H1 (cell line): ENCODE measurements at regions not wholly inside any gene's neighbourhood (a gene's known extent, or its start where the extent isn't known, plus 50 kb on each side); places are given as distances from the start of the nearest gene placed in this dataset.

Experiments used
- CTCF ChIA-PET: fragments of 300-600 bp; sonication (Branson Sonifier 250); formaldehyde crosslinking; loops from one replicate; lab custom pipeline; 2021; ENCODE audit not compliant: partially characterized antibody; lab: Charles Lee
- POLR2A ChIA-PET: fragments of 300-600 bp; sonication (Branson Sonifier 250); formaldehyde crosslinking; loops from one replicate; lab custom pipeline; 2021; ENCODE audit warnings: inconsistent platforms; ENCODE audit not compliant: partially characterized antibody; lab: Charles Lee
- DNase-seq, 2 experiments: peaks; one replicate each; pipeline versions ENCODE4 v3.0.0 to v3.0.0-alpha.2; 2010 to 2022; ENCODE audit warnings: low spot score in 2 of 2, low read depth in 1 of 2, mixed read lengths in 1 of 2
- FAIRE-seq: peaks from 2 replicates; lab custom pipeline; 2011; peaks lifted over from hg19 to GRCh38; lab: Jason Lieb, UNC
- H2AFZ ChIP-seq: 2 replicates; pipeline ENCODE4 v1.8.1; 2012; ENCODE audit warnings: low read length, inconsistent platforms
- H2AK5ac ChIP-seq: 2 replicates; pipeline ENCODE4 v1.6.1; 2013; ENCODE audit warnings: low read depth, low read length
- H2BK120ac ChIP-seq: replicated peaks from 2 replicates; pipeline ENCODE3; 2013; ENCODE audit warnings: low read depth, low read length, inconsistent platforms
- H2BK12ac ChIP-seq: 2 replicates; pipeline ENCODE4 v1.6.1; 2013; ENCODE audit warnings: low read depth, low read length
- H2BK15ac ChIP-seq: 2 replicates; pipeline ENCODE4 v1.6.1; 2013; ENCODE audit warnings: low read length
- H2BK20ac ChIP-seq: 2 replicates; pipeline ENCODE4 v1.6.1; 2013; ENCODE audit warnings: low read length
- H2BK5ac ChIP-seq: 2 replicates; pipeline ENCODE4 v1.6.1; 2013; ENCODE audit warnings: low read depth, low read length
- H3K14ac ChIP-seq: 2 replicates; pipeline ENCODE4 v1.6.1; 2013; ENCODE audit warnings: inconsistent platforms; ENCODE audit not compliant: insufficient read length
- H3K18ac ChIP-seq: 2 replicates; pipeline ENCODE4 v1.6.1; 2013; ENCODE audit warnings: low read length; ENCODE audit errors: extremely low read depth
- H3K23ac ChIP-seq: 2 replicates; pipeline ENCODE4 v1.6.1; 2013; ENCODE audit warnings: inconsistent platforms; ENCODE audit not compliant: insufficient read length
- H3K23me2 ChIP-seq: 2 replicates; pipeline ENCODE4 v1.6.1; 2013; ENCODE audit warnings: low read depth, low read length
- H3K27ac ChIP-seq: 2 replicates; pipeline ENCODE4 v1.6.1; 2011; ENCODE audit warnings: low read depth, low read length, inconsistent platforms
- H3K27me3 ChIP-seq, 4 experiments: replicated peaks in 1 of 4; 1 replicate in 1 of 4; 2 replicates in 3 of 4; pipeline versions ENCODE4 v1.6.1 to v1.8.1; 2011 to 2013; ENCODE audit warnings: low read length in 3 of 4, mild to moderate bottlenecking in 3 of 4, inconsistent platforms in 2 of 4, mixed read lengths in 2 of 4, moderate library complexity in 1 of 4; ENCODE audit not compliant: control insufficient read depth in 3 of 4, insufficient read depth in 3 of 4; ENCODE audit errors: extremely low read depth in 1 of 4
- H3K36me3 ChIP-seq, 4 experiments: 2 replicates each; pipeline versions ENCODE4 v1.6.1 to v1.8.1; 2011 to 2013; ENCODE audit warnings: mild to moderate bottlenecking in 4 of 4, low read length in 3 of 4, moderate library complexity in 2 of 4, control low read depth in 1 of 4, inconsistent platforms in 1 of 4; ENCODE audit not compliant: insufficient read depth in 4 of 4, control insufficient read depth in 2 of 4
- H3K4ac ChIP-seq: replicated peaks from 2 replicates; pipeline ENCODE3; 2013; ENCODE audit warnings: low read length, low read depth, mixed read lengths, inconsistent platforms; ENCODE audit not compliant: insufficient read length
- H3K4me1 ChIP-seq, 4 experiments: replicated peaks in 1 of 4; 1 replicate in 1 of 4; 2 replicates in 3 of 4; pipeline versions ENCODE4 v1.6.1 to v1.8.1; 2011 to 2013; ENCODE audit warnings: low read length in 3 of 4, inconsistent platforms in 2 of 4, mixed read lengths in 1 of 4; ENCODE audit not compliant: insufficient read depth in 4 of 4, control insufficient read depth in 3 of 4
- H3K4me2 ChIP-seq, 2 experiments: 2 replicates each; pipeline versions ENCODE4 v1.6.1 to v1.8.1; 2011 to 2013; ENCODE audit warnings: low read depth in 2 of 2, low read length in 2 of 2, control low read depth in 1 of 2, inconsistent platforms in 1 of 2, mild to moderate bottlenecking in 1 of 2; ENCODE audit not compliant: insufficient read depth in 1 of 2
- H3K4me3 ChIP-seq, 4 experiments: fragments of 200-600, 300-600 bp in 1 of 4; sonication (generic), shearing (Covaris generic), sonication (Bioruptor Twin) in 1 of 4; 2 replicates each; pipeline versions ENCODE4 v1.5.1 to v1.8.1; 2011 to 2016; ENCODE audit warnings: low read length in 4 of 4, low read depth in 3 of 4, control low read depth in 2 of 4, inconsistent platforms in 2 of 4, mild to moderate bottlenecking in 2 of 4, mixed read lengths in 1 of 4, moderate library complexity in 1 of 4; ENCODE audit not compliant: insufficient read depth in 2 of 4; ENCODE audit errors: extremely low read depth in 1 of 4
- H3K56ac ChIP-seq: replicated peaks from 2 replicates; pipeline ENCODE3; 2013; ENCODE audit warnings: low read depth, mild to moderate bottlenecking, mixed read lengths, low read length, inconsistent platforms; ENCODE audit not compliant: insufficient read length
- H3K79me1 ChIP-seq: 2 replicates; pipeline ENCODE4 v1.6.1; 2013; ENCODE audit warnings: low read depth, low read length, control low read depth
- H3K79me2 ChIP-seq, 2 experiments: 2 replicates each; pipeline versions ENCODE4 v1.6.1 to v1.8.1; 2012 to 2013; ENCODE audit warnings: low read length in 2 of 2, mild to moderate bottlenecking in 2 of 2, inconsistent platforms in 1 of 2; ENCODE audit not compliant: insufficient read depth in 2 of 2, control insufficient read depth in 1 of 2
- H3K9ac ChIP-seq, 4 experiments: replicated peaks in 1 of 4; 1 replicate in 1 of 4; 2 replicates in 3 of 4; pipeline versions ENCODE4 v1.6.1 to v1.8.1; 2011 to 2013; ENCODE audit warnings: low read depth in 3 of 4, low read length in 3 of 4, control low read depth in 2 of 4, mild to moderate bottlenecking in 2 of 4, moderate library complexity in 2 of 4, inconsistent platforms in 1 of 4; ENCODE audit errors: extremely low read depth in 1 of 4
- H3K9me3 ChIP-seq, 2 experiments: 2 replicates each; pipeline versions ENCODE4 v1.6.1 to v1.8.1; 2012 to 2013; ENCODE audit warnings: mild to moderate bottlenecking in 2 of 2, moderate library complexity in 2 of 2, control low read depth in 1 of 2, inconsistent platforms in 1 of 2, low read depth in 1 of 2, low read length in 1 of 2, mixed read lengths in 1 of 2; ENCODE audit not compliant: insufficient read depth in 2 of 2
- H4K20me1 ChIP-seq, 2 experiments: replicated peaks in 1 of 2; 2 replicates each; pipeline versions ENCODE3 to v1.8.1; 2011 to 2013; ENCODE audit warnings: inconsistent platforms in 2 of 2, low read length in 2 of 2, mild to moderate bottlenecking in 1 of 2; ENCODE audit not compliant: insufficient read depth in 2 of 2, control insufficient read depth in 1 of 2
- H4K5ac ChIP-seq: 2 replicates; pipeline ENCODE4 v1.6.1; 2013; ENCODE audit warnings: low read length, low read depth, mixed read lengths, inconsistent platforms; ENCODE audit not compliant: insufficient read length
- H4K8ac ChIP-seq: 2 replicates; pipeline ENCODE4 v1.8.0; 2013; ENCODE audit warnings: mild to moderate bottlenecking, moderate library complexity, low read length, inconsistent platforms; ENCODE audit not compliant: insufficient read depth; ENCODE audit errors: extremely low read depth
- H4K91ac ChIP-seq: replicated peaks from 2 replicates; pipeline ENCODE3; 2013; ENCODE audit warnings: low read length, mixed read lengths, inconsistent platforms; ENCODE audit not compliant: insufficient read length
- ASH2L ChIP-seq: fragments of 200-600, 300-600 bp; sonication (generic); IDR thresholded peaks from one replicate; pipeline ENCODE4 v1.7.1; 2017; ENCODE audit warnings: low read length
- CREB1 ChIP-seq: IDR thresholded peaks from 2 replicates; pipeline ENCODE4 v1.6.1; 2012; ENCODE audit warnings: inconsistent platforms
- EZH2 ChIP-seq: fragments of 200-600 bp; sonication (generic); IDR thresholded peaks from 2 replicates; pipeline ENCODE4 v1.7.1; 2012; ENCODE audit warnings: low read depth, mild to moderate bottlenecking, moderate library complexity, low read length, inconsistent platforms; ENCODE audit not compliant: severe bottlenecking
- FOSL1 ChIP-seq: IDR thresholded peaks from 2 replicates; pipeline ENCODE4 v1.6.1; 2011; ENCODE audit warnings: mild to moderate bottlenecking, low read depth, low read length, moderate library complexity; ENCODE audit not compliant: insufficient read depth
- KDM4A ChIP-seq: IDR thresholded peaks from one replicate; pipeline ENCODE4 v1.7.1; 2012; ENCODE audit warnings: low read depth, mild to moderate bottlenecking, moderate library complexity, low read length, inconsistent platforms; ENCODE audit not compliant: severe bottlenecking
- NRF1 ChIP-seq: IDR thresholded peaks from 2 replicates; pipeline ENCODE4 v1.6.1; 2011; ENCODE audit warnings: mild to moderate bottlenecking, low read depth, low read length, improper control_type of control experiment
- POLR2A ChIP-seq, 2 experiments: IDR thresholded peaks; 1 replicate in 1 of 2; 2 replicates in 1 of 2; pipeline ENCODE4 v1.6.1; 2011; ENCODE audit warnings: low read depth in 2 of 2, low read length in 2 of 2, mild to moderate bottlenecking in 2 of 2; ENCODE audit errors: control extremely low read depth in 1 of 2
- RBBP5 ChIP-seq: IDR thresholded peaks from 2 replicates; pipeline ENCODE4 v1.7.1; 2012; ENCODE audit warnings: low read depth, mild to moderate bottlenecking, inconsistent platforms, low read length, moderate library complexity, borderline replicate concordance
- RFX5 ChIP-seq: IDR thresholded peaks from 2 replicates; pipeline ENCODE4 v1.6.1; 2011; ENCODE audit warnings: low read depth, low read length, improper control_type of control experiment, borderline replicate concordance
- RNF2 ChIP-seq: fragments of 200-900, 300-1000 bp; sonication (generic); IDR thresholded peaks from 2 replicates; pipeline ENCODE4 v1.7.1; 2016; ENCODE audit warnings: borderline replicate concordance, low read depth, mild to moderate bottlenecking, antibody characterized with exemption, low read length; ENCODE audit not compliant: poor library complexity, severe bottlenecking; ENCODE audit errors: missing control alignments
- SAP30 ChIP-seq: fragments of 300-600 bp; sonication (generic); IDR thresholded peaks from 2 replicates; pipeline ENCODE4 v1.7.1; 2012; ENCODE audit warnings: low read length, moderate library complexity, mild to moderate bottlenecking, inconsistent platforms; ENCODE audit not compliant: insufficient read depth, insufficient replicate concordance
- SIX5 ChIP-seq: IDR thresholded peaks from 2 replicates; pipeline ENCODE4 v1.6.1; 2011; ENCODE audit warnings: mild to moderate bottlenecking, low read depth, low read length
- SP4 ChIP-seq: IDR thresholded peaks from 2 replicates; pipeline ENCODE4 v1.6.1; 2012; ENCODE audit warnings: low read length, inconsistent platforms
- SRF ChIP-seq: IDR thresholded peaks from 2 replicates; pipeline ENCODE4 v1.6.1; 2011; ENCODE audit warnings: mild to moderate bottlenecking, low read depth, low read length, moderate library complexity
- TBP ChIP-seq: IDR thresholded peaks from 2 replicates; pipeline ENCODE4 v1.6.1; 2011; ENCODE audit warnings: low read depth, low read length, improper control_type of control experiment

GRCh38 chr3:146873748-146874147 lies 268.6 kb upstream of the PLSCR5 start:
- Histone ChIP-seq H3K4me2 (no peak overlapping the region), H3K36me3 (no peaks in the 10 kb centered on the region), H3K23me2 (no peaks in the 10 kb centered on the region), H3K9me3 (no peaks in the 10 kb centered on the region), H4K5ac (no peak overlapping the region), H3K27ac (no peak overlapping the region), H3K9ac (no peak overlapping the region), H3K27me3 (no peaks in the 10 kb centered on the region), H3K4me3 (no peak overlapping the region), H2BK5ac (no peak overlapping the region), H3K23ac (no peak overlapping the region), H3K79me1 (no peaks in the 10 kb centered on the region), H2AFZ (no peak overlapping the region), H4K8ac (no peak overlapping the region), H4K91ac (no peak overlapping the region), H2BK120ac (no peak overlapping the region), H2BK12ac (no peak overlapping the region), H3K4me1 (no peaks in the 10 kb centered on the region; a peak in 1 of 7 replicates), H2BK15ac (no peak overlapping the region), H3K4ac (no peak overlapping the region), H3K79me2 (no peaks in the 10 kb centered on the region), H3K18ac (no peak overlapping the region), H3K14ac (no peak overlapping the region), H2BK20ac (no peak overlapping the region), H3K56ac (no peak overlapping the region), H2AK5ac (no peak overlapping the region), H4K20me1 (no peaks in the 10 kb centered on the region)
- ChIA-PET CTCF (no interaction called here), POLR2A (no interaction called here)
- no peak for FAIRE-seq
- DNase-seq, result no peak
- no peak for TF ChIP-seq ASH2L
- no peak for TF ChIP-seq EZH2
- no peak for TF ChIP-seq RFX5
- no peak for TF ChIP-seq SIX5
- TF ChIP-seq RBBP5, result no peak
- no peak for TF ChIP-seq POLR2A (IDR thresholded peaks at IDR 0.05; ENCODE audit: control extremely low read depth in 1 of 2, low read depth in 2 of 2, low read length in 2 of 2)
- TF ChIP-seq CREB1, result no peak
- TF ChIP-seq KDM4A, result no peak
- TF ChIP-seq FOSL1, result no peak
- TF ChIP-seq SAP30, result no peak
- TF ChIP-seq SP4, result no peak
- TF ChIP-seq RNF2, result no peak
- no peak for TF ChIP-seq NRF1
- TF ChIP-seq SRF, result no peak
- no peak for TF ChIP-seq TBP
